ENCODE measurements at regions not wholly inside any gene's neighbourhood (a gene's known extent, or its start where the extent isn't known, plus 50 kb on each side); places are given as distances from the start of the nearest gene placed in this dataset.
A peak's percentile ranks its signal among the peaks of the same experiment; 100 is the strongest.

- no peak overlapping the region for H3K27ac ChIP-seq (ENCODE audit: insufficient read depth in 1 of 2, low read depth in 1 of 2, low read length in 2 of 2, poor library complexity in 1 of 2, severe bottlenecking in 2 of 2)
- H3K4me1 ChIP-seq (ENCODE audit: control extremely low read depth in 1 of 4, control insufficient read depth in 4 of 4, insufficient read depth in 4 of 4, low read length in 3 of 4): no peaks in the 10 kb centered on the region
- DNase-seq: peak in 2 of 3 donors; percentile 15 to 17
- no peaks in the 10 kb centered on the region for H3K36me3 ChIP-seq (ENCODE audit: control insufficient read depth in 4 of 4, insufficient read depth in 4 of 4, low read length in 3 of 4)
- H3K9me3 ChIP-seq (ENCODE audit: control extremely low read depth in 1 of 5, control insufficient read depth in 4 of 5, insufficient read depth in 2 of 5, low read depth in 1 of 5, low read length in 4 of 5): no peaks in the 10 kb centered on the region
- no peaks in the 10 kb centered on the region for H3K27me3 ChIP-seq (replicated peaks in 2 of 5; ENCODE audit: control insufficient read depth in 4 of 5, insufficient read depth in 5 of 5, low read length in 4 of 5)
- ChIA-PET POLR2A (no interaction called here), CTCF (no interaction called here)
- 90% methylated on average over 4 of the region's 6 CpGs for WGBS (ENCODE audit: insufficient coverage)
- no peak overlapping the region for H3K4me3 ChIP-seq (ENCODE audit: control insufficient read depth in 1 of 7, extremely low read depth in 1 of 7, insufficient read depth in 4 of 7, low read depth in 2 of 7, low read length in 6 of 7)
Measured at GRCh38 chr20:11867291-11867919, 50.3 kb upstream of the BTBD3 start.
